ENCODE measurements at regions not wholly inside any gene's neighbourhood (a gene's known extent, or its start where the extent isn't known, plus 50 kb on each side); places are given as distances from the start of the nearest gene placed in this dataset.

- no peak for DNase-seq
Measured at GRCh38 chr14:97266653-97267052, 469.5 kb downstream of the VRK1 start.

GRCh38 chr14:97267509-97267908 lies 470.3 kb downstream of the VRK1 start:
- no peak for DNase-seq

- no peak for DNase-seq
Measured at GRCh38 chr14:97268097-97268496, 470.9 kb downstream of the VRK1 start.

- DNase-seq: no peak
Measured at GRCh38 chr14:97270308-97270707, 473.1 kb downstream of the VRK1 start.

GRCh38 chr14:97271451-97271960 lies 474.3 kb downstream of the VRK1 start:
- DNase-seq: no peak

GRCh38 chr14:97273540-97273939 lies 476.4 kb downstream of the VRK1 start:
- no peak for DNase-seq

- DNase-seq: no peak
Measured at GRCh38 chr14:97274626-97275025, 477.4 kb downstream of the VRK1 start.

- DNase-seq: no peak
Measured at GRCh38 chr14:97275276-97275675, 478.1 kb downstream of the VRK1 start.

GRCh38 chr14:97276573-97276972 lies 479.4 kb downstream of the VRK1 start:
- DNase-seq: no peak

- DNase-seq: no peak
Measured at GRCh38 chr14:97277711-97278110, 480.5 kb downstream of the VRK1 start.

- DNase-seq: no peak
Measured at GRCh38 chr14:97280526-97280925, 483.3 kb downstream of the VRK1 start.

- DNase-seq: no peak
Measured at GRCh38 chr14:97281741-97282140, 484.6 kb downstream of the VRK1 start.

- no peak for DNase-seq
Measured at GRCh38 chr14:97282210-97283004, 485.2 kb downstream of the VRK1 start.

- DNase-seq: no peak
Measured at GRCh38 chr14:97283005-97283403, 485.8 kb downstream of the VRK1 start.

GRCh38 chr14:97283426-97283825 lies 486.2 kb downstream of the VRK1 start:
- DNase-seq: no peak

GRCh38 chr14:97283841-97284240 lies 486.7 kb downstream of the VRK1 start:
- no peak for DNase-seq

GRCh38 chr14:97287956-97288355 lies 490.8 kb downstream of the VRK1 start:
- DNase-seq: no peak

GRCh38 chr14:97290065-97290464 lies 492.9 kb downstream of the VRK1 start:
- DNase-seq: no peak

GRCh38 chr14:97290977-97291376 lies 493.8 kb downstream of the VRK1 start:
- no peak for DNase-seq

- no peak for DNase-seq
Measured at GRCh38 chr14:97293659-97294058, 496.5 kb downstream of the VRK1 start.

- no peak for DNase-seq
Measured at GRCh38 chr14:97295108-97295710, 498.0 kb downstream of the VRK1 start.

GRCh38 chr14:97296176-97296575 lies 499.0 kb downstream of the VRK1 start:
- no peak for DNase-seq

GRCh38 chr14:97297100-97297499 lies 499.9 kb downstream of the VRK1 start:
- no peak for DNase-seq

- DNase-seq: no peak
Measured at GRCh38 chr14:97298331-97298730, 501.1 kb downstream of the VRK1 start.

Measured in muscle of arm (tissue), 1 donor.